ENCODE measurements at regions not wholly inside any gene's neighbourhood (a gene's known extent, or its start where the extent isn't known, plus 50 kb on each side); places are given as distances from the start of the nearest gene placed in this dataset.

DNA sequence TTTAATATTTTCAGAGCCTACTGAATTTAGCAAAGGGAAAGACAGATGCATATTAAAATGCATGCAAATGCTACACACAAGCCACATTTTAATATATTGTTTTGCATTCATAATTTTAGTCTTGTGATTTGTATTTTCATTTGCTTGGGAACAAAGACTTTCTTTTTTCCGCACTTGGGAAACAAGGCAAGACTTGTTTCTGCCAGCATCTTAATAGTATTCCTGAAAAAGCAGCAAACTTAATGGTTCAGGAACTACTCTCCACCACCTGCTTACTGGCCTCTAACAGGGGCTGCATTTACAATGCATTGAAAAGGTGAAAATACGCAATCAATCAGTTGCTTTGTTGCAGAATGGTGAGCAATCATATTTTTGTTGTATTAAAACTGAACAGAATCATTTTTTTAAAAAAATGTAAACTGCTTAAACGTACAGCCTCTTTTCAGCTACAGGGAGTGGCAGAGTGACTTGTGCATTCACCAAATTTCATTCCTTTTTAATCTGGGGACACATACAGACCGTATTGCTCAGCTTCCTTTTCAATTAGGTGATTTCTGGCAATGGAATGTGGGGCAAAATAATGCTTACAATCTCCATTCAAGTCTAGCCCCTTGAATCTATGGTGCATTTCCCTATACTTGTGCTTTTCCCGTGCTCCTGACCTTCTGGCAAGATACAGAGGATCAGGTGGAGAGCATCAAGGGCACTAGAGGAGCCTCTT, 144.1 kb upstream of the BTG1 start:
- DNase-seq: no peak
- in situ Hi-C loops (cut with MboI; ENCODE audit: low pct_unique_long_range_greater_than_20kb, low sequenced_read_pairs): no loop called here

- in situ Hi-C loops (cut with MboI; ENCODE audit: low pct_unique_long_range_greater_than_20kb, low sequenced_read_pairs): no loop called here
- no peak for DNase-seq
Measured at GRCh38 chr12:92288561-92288960, 142.9 kb upstream of the BTG1 start.

DNA sequence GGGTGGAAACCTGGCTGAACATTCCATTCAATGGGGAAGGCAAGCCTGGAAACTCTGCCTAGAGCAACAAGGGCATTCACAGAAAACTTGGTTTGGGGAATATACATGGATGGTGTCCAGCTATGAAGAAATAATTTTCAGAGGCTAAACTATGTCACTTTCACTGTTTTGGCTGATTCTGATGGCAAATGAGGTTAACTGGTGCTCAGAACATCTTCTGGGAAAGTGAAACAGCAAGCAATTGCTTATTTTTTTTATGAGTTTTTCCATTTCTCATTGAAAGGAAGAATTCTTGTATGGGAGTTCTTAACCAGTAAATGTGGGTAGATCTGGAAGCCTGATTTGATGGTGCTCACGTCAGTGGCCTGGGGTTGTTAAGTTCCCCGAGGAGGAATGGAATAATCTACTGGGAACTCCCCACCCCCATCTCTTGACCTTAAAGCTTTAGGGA, 132.8 kb upstream of the BTG1 start:
- no peak for DNase-seq
- in situ Hi-C loops (cut with MboI; ENCODE audit: low pct_unique_long_range_greater_than_20kb, low sequenced_read_pairs): no loop called here

GRCh38 chr12:92277795-92278194, 132.1 kb upstream of the BTG1 start:
- in situ Hi-C loops (cut with MboI; ENCODE audit: low pct_unique_long_range_greater_than_20kb, low sequenced_read_pairs): no loop called here
- no peak for DNase-seq

GRCh38 chr12:92276276-92276675, 130.6 kb upstream of the BTG1 start:
- in situ Hi-C loops (cut with MboI; ENCODE audit: low pct_unique_long_range_greater_than_20kb, low sequenced_read_pairs): no loop called here
- DNase-seq: no peak

- in situ Hi-C loops (cut with MboI; ENCODE audit: low pct_unique_long_range_greater_than_20kb, low sequenced_read_pairs): no loop called here
- peak; percentile 1 for DNase-seq
Measured at GRCh38 chr12:92275443-92276154, 130.0 kb upstream of the BTG1 start.

GRCh38 chr12:92273076-92273475, 127.4 kb upstream of the BTG1 start:
- no peak for DNase-seq
- in situ Hi-C loops (cut with MboI; ENCODE audit: low pct_unique_long_range_greater_than_20kb, low sequenced_read_pairs): no loop called here

GRCh38 chr12:92272061-92272964, 126.7 kb upstream of the BTG1 start:
- DNase-seq: no peak
- in situ Hi-C loops (cut with MboI; ENCODE audit: low pct_unique_long_range_greater_than_20kb, low sequenced_read_pairs): no loop called here

DNA sequence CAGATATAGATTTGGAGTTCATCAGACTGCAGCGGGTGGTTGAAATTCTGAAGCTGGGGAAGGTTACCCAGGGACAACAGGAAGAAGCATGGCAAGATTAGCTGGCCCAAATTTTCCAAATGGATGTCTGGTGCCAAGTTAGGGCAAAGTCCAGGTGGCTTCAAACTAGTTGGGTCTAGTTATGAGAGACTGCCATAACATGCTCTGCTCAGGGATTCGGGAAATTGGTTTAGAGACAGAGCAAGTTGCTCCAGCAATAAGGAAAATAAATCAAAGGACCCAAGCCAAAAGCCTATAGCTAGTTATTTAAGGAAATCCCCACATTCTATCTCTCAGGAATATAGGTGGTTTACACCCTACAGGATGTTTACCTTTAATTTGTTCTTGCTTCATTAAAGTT, 125.7 kb upstream of the BTG1 start:
- no peak for DNase-seq
- in situ Hi-C loops (cut with MboI; ENCODE audit: low pct_unique_long_range_greater_than_20kb, low sequenced_read_pairs): no loop called here

DNA sequence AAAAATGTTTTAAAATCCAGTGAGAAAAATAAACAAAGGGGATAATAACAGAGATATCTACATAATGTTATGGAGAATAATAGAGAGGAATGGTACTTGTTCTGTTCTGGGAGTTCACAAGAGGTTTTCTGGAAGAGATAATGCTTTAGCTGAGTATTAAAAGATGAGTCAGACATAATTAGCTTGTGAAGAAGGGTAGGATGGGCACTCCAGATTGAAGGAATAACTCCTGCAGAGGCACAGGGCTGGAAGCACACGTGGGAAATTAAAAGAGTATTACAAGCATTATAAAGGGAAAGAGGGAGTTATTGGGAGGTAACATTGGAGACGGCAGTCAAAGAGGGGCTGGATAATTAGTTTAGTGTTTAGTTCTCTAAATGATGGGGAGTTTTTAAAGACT, 124.9 kb upstream of the BTG1 start:
- no peak for DNase-seq
- in situ Hi-C loops (cut with MboI; ENCODE audit: low pct_unique_long_range_greater_than_20kb, low sequenced_read_pairs): no loop called here

DNA sequence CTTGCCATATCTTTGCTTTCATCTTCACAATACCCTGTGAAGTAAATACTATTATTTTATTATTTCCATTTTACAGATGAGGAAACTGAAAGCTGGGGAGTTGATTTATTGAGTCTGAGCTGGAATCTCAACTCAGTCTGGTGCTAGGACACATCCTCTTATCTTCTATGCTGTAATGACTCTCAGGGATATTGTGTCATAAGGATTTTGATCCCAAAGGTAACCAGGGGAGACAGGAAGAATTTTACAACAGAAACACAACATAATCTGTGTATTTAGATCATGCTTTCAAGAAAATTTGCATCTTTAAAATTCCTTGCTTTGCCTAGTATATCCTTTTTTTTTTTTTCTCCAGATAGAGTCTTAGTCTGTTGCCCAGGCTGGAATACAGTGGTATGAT, 123.3 kb upstream of the BTG1 start:
- in situ Hi-C loops (cut with MboI; ENCODE audit: low pct_unique_long_range_greater_than_20kb, low sequenced_read_pairs): no loop called here
- DNase-seq: no peak

- in situ Hi-C loops (cut with MboI; ENCODE audit: low pct_unique_long_range_greater_than_20kb, low sequenced_read_pairs): no loop called here
- no peak for DNase-seq
Measured at GRCh38 chr12:92261692-92262091, 116.0 kb upstream of the BTG1 start.

GRCh38 chr12:92261071-92261470, 115.4 kb upstream of the BTG1 start:
- in situ Hi-C loops (cut with MboI; ENCODE audit: low pct_unique_long_range_greater_than_20kb, low sequenced_read_pairs): no loop called here
- no peak for DNase-seq

DNA sequence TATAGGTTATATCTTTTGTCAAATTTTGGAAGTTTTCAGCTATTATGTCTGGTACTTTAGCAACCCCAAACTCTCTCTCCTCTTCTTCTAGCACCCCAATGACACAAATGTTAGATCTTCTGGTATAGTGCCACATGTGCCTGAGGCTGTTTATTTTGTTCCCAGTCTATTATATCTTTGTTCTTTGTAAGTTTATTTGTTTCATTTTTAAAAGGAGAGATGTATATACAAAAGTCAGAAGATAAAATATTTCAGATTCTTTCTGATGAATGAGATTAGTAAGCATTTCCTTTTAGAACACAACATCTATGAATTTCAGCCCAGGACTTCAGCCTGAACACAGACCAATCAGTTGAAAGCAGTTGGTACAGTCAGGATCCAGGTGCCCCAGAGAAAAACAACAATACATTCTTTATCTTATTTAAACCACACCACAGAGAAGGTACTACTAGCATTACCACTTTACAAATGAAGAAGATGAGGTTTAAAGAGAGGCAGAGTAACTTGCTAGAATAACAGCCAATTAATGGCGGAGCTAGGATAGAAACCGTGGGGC, 114.1 kb upstream of the BTG1 start:
- DNase-seq: no peak
- in situ Hi-C loops (cut with MboI; ENCODE audit: low pct_unique_long_range_greater_than_20kb, low sequenced_read_pairs): no loop called here

- in situ Hi-C loops (cut with MboI; ENCODE audit: low pct_unique_long_range_greater_than_20kb, low sequenced_read_pairs): no loop called here
- no peak for DNase-seq
Measured at GRCh38 chr12:92259291-92259690, 113.6 kb upstream of the BTG1 start.

GRCh38 chr12:92257261-92257660, 111.6 kb upstream of the BTG1 start:
- in situ Hi-C loops (cut with MboI; ENCODE audit: low pct_unique_long_range_greater_than_20kb, low sequenced_read_pairs): no loop called here
- no peak for DNase-seq

GRCh38 chr12:92255741-92256140, 110.1 kb upstream of the BTG1 start:
- in situ Hi-C loops (cut with MboI; ENCODE audit: low pct_unique_long_range_greater_than_20kb, low sequenced_read_pairs): no loop called here
- DNase-seq: no peak

DNA sequence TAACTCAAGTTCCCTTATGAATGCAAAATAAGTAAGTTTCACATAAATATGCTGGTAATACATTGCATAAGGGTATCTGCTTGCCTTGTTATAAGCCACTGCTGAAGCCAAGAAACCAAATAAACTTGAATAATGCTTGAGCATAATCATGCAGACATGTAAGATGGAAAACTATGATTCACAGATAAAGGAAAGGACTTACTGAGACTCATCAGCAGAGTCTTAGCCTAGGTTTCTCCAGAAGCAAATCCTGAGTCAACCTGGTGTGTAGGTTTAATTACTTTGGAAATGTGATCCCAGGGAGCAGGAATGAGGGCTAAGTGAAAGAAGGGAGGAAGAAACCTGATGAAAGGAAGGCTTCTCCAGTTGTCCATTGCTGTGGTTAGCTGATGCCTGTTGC, 107.7 kb upstream of the BTG1 start:
- no peak for DNase-seq
- in situ Hi-C loops (cut with MboI; ENCODE audit: low pct_unique_long_range_greater_than_20kb, low sequenced_read_pairs): no loop called here

DNA sequence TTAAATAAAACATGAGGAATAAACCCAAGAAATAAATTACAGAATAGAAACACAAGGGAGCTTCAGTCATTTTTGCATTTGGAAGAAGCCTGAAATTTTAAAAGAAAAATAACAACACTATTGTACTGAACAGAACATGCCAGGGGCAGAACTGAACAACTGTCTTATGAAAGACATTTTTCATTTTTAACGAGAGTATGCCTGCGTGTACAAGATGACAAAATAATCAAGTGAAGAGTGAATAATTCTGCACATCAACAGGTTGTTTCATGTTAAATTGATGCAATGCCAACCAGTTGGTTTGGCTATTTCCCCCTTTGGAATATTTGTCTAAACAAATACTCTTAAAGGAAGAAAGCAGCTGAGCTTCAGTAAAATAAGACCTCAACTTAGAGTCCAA, 103.3 kb upstream of the BTG1 start:
- in situ Hi-C loops (cut with MboI; ENCODE audit: low pct_unique_long_range_greater_than_20kb, low sequenced_read_pairs): no loop called here

DNA sequence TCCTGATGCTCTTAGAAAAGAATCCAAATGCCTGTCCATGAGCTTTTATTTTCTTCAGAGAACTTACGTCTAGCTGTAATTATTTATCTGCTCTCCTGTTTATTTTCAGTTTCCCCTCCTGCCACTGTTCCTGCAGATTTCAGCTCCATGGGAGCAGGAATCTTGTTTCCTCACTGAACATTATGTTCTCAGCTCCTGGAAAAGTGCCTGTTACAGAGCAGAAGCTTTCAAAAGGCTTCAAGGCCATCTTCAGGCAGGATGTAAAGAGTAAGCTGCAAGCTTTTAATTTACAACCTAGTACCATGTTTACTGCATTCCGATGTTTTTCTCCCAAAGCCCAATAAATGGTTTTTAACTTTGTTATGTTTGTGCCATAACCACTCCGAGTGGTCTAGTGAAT, 98.4 kb upstream of the BTG1 start:
- in situ Hi-C loops (cut with MboI; ENCODE audit: low pct_unique_long_range_greater_than_20kb, low sequenced_read_pairs): no loop called here
- DNase-seq: no peak

More for the DNA sequence above, 103.3 kb upstream of the BTG1 start:
- no peak for DNase-seq
